Adrenal gland (tissue), 9 donors: ENCODE measurements at regions not wholly inside any gene's neighbourhood (a gene's known extent, or its start where the extent isn't known, plus 50 kb on each side); places are given as distances from the start of the nearest gene placed in this dataset.

Experiments
- DNase-seq, 7 donors: peaks; one replicate each; pipeline ENCODE4 v3.0.0-alpha.2; 2019 to 2020
- H3K27ac ChIP-seq, 5 donors: fragments of 200-600 bp; sonication (generic) in 4 of 5; 1 replicate in 3 of 5; 2 replicates in 2 of 5; pipeline versions ENCODE4 v1.5.1 to v1.8.0; 2016 to 2020; ENCODE audit warnings: mild to moderate bottlenecking in 1 of 5
- H3K27me3 ChIP-seq: fragments of 200-600 bp; 2 replicates; pipeline ENCODE4 v1.8.0; 2021
- H3K36me3 ChIP-seq, 2 donors: fragments of 200-600 bp; replicated peaks in 1 of 2; 1 replicate in 1 of 2; 2 replicates in 1 of 2; pipeline versions ENCODE4 v1.5.1 to v1.8.0; 2018 to 2022
- H3K4me1 ChIP-seq, 2 donors: fragments of 200-600 bp; replicated peaks in 1 of 2; 1 replicate in 1 of 2; 2 replicates in 1 of 2; pipeline versions ENCODE4 v1.5.1 to v1.8.0; 2018 to 2021
- H3K4me3 ChIP-seq, 4 donors: fragments of 200-600 bp; sonication (generic) in 3 of 4; one replicate each; pipeline ENCODE4 v1.5.1; 2016 to 2018
- H3K9me3 ChIP-seq, 3 donors: fragments of 200-600 bp; sonication (generic) in 1 of 3; replicated peaks in 1 of 3; 1 replicate in 2 of 3; 2 replicates in 1 of 3; pipeline versions ENCODE4 v1.5.1 to v1.8.0; 2016 to 2021
- CTCF ChIP-seq, 6 experiments: fragments of 450-650 bp in 4 of 6; fragments of 200-600 bp in 2 of 6; sonication (generic) in 1 of 6; IDR thresholded peaks; 1 replicate in 5 of 6; 2 replicates in 1 of 6; pipeline versions ENCODE4 v1.5.1 to v1.8.0; 2016 to 2021; ENCODE audit warnings: antibody characterized with exemption in 6 of 6, mild to moderate bottlenecking in 2 of 6, moderate library complexity in 1 of 6
- POLR2A ChIP-seq, 2 donors: fragments of 450-650 bp; IDR thresholded peaks; one replicate each; pipeline ENCODE4 v1.6.1; 2017; ENCODE audit warnings: antibody characterized with exemption in 2 of 2, mild to moderate bottlenecking in 2 of 2, moderate library complexity in 1 of 2
- WGBS, 4 donors: extraction: QIAGEN DNeasy Blood & Tissue Kit in 2 of 4; methylation state at CpG; one replicate each; pipeline versions ENCODE4 v1.1.5 to v1.1.7; 2013 to 2017; 5-methylcytosine and 5-hydroxymethylcytosine counted together
- intact Hi-C, 2 donors: fragments of 100-400 bp; cut with DNase I; formaldehyde crosslinking; loops; one replicate each; pipeline versions ENCODE4 v1.14.1 to v1.15.0; 2022 to 2023
- donor health status: healthy with polysubstance abuse.
- donor health status: Bipolar disorder and iron deficiency.
- donor health status: DM: yes; HTN: yes; CAD: no.
- donor health status: DM: no; HTN: no; CAD: no.
- donor health status: DM: no; HTN: no; CAD: no.

- no peak for TF ChIP-seq POLR2A (IDR thresholded peaks at IDR 0.05)
- no peak for DNase-seq
- no peaks in the 10 kb centered on the region for H3K9me3 ChIP-seq
- 74 to 86% (median 79%) methylated on average over 8 of the region's 8 CpGs for WGBS, 4 donors
- intact Hi-C loops = no loop called here
- no peaks in the 10 kb centered on the region for H3K36me3 ChIP-seq
- no peak overlapping the region for H3K27ac ChIP-seq
- H3K4me3 ChIP-seq = no peak overlapping the region
- no peaks in the 10 kb centered on the region for H3K27me3 ChIP-seq
- no peaks in the 10 kb centered on the region for H3K4me1 ChIP-seq
Observed at GRCh38 chr20:11045412-11046175, 371.8 kb upstream of the JAG1 start.

GRCh38 chr20:11047559-11047958 is 373.8 kb upstream of the JAG1 start:
- intact Hi-C loops = no loop called here
- WGBS, 4 donors = 39 to 62% (median 47%) methylated on average over 2 of the region's 2 CpGs
- Histone ChIP-seq H3K4me1 (no peaks in the 10 kb centered on the region), H3K4me3 (no peak overlapping the region), H3K27me3 (no peaks in the 10 kb centered on the region), H3K36me3 (no peaks in the 10 kb centered on the region), H3K9me3 (no peaks in the 10 kb centered on the region), H3K27ac (no peak overlapping the region)
- TF ChIP-seq CTCF (IDR thresholded peaks at IDR 0.05) (no peak), POLR2A (IDR thresholded peaks at IDR 0.05) (no peak)
- DNase-seq = no peak

GRCh38 chr20:11048739-11049138 is 374.9 kb upstream of the JAG1 start:
- intact Hi-C loops = no loop called here

GRCh38 chr20:11050350-11050749 is 376.6 kb upstream of the JAG1 start:
- H3K9me3 ChIP-seq = no peaks in the 10 kb centered on the region
- TF ChIP-seq POLR2A (IDR thresholded peaks at IDR 0.05) (no peak), CTCF (IDR thresholded peaks at IDR 0.05) (no peak)
- no peaks in the 10 kb centered on the region for H3K4me1 ChIP-seq
- no peak overlapping the region for H3K27ac ChIP-seq
- no peaks in the 10 kb centered on the region for H3K36me3 ChIP-seq
- 73 to 82% (median 78%) methylated on average over 2 of the region's 2 CpGs for WGBS, 4 donors
- no peak overlapping the region for H3K4me3 ChIP-seq
- H3K27me3 ChIP-seq = no peaks in the 10 kb centered on the region
- no peak for DNase-seq
- intact Hi-C loops = no loop called here

More at GRCh38 chr20:11048739-11049138, 374.9 kb upstream of the JAG1 start:
- no peak overlapping the region for H3K4me3 ChIP-seq
- no peak overlapping the region for H3K27ac ChIP-seq
- H3K9me3 ChIP-seq = no peaks in the 10 kb centered on the region
- DNase-seq = no peak
- no peaks in the 10 kb centered on the region for H3K27me3 ChIP-seq
- TF ChIP-seq POLR2A (IDR thresholded peaks at IDR 0.05) (no peak), CTCF (IDR thresholded peaks at IDR 0.05) (no peak)
- no peaks in the 10 kb centered on the region for H3K36me3 ChIP-seq
- no peaks in the 10 kb centered on the region for H3K4me1 ChIP-seq

- Histone ChIP-seq H3K4me1 (no peaks in the 10 kb centered on the region), H3K27me3 (no peaks in the 10 kb centered on the region), H3K27ac (no peak overlapping the region), H3K9me3 (no peaks in the 10 kb centered on the region), H3K36me3 (no peaks in the 10 kb centered on the region), H3K4me3 (no peak overlapping the region)
- intact Hi-C loops = no loop called here
- no peak for TF ChIP-seq CTCF (IDR thresholded peaks at IDR 0.05)
- TF ChIP-seq POLR2A (IDR thresholded peaks at IDR 0.05) = no peak
- WGBS, 4 donors = 74 to 82% (median 79%) methylated on average over 3 of the region's 3 CpGs
- no peak for DNase-seq
Observed at GRCh38 chr20:11051136-11051535, 377.3 kb upstream of the JAG1 start.
